ENCODE measurements at regions not wholly inside any gene's neighbourhood (a gene's known extent, or its start where the extent isn't known, plus 50 kb on each side); places are given as distances from the start of the nearest gene placed in this dataset.

- intact Hi-C loops (cut with DNase I) = no loop called here
- no peak for DNase-seq
- H3K4me3 ChIP-seq (replicated peaks in 1 of 3) = no peak overlapping the region
- no peaks in the 10 kb centered on the region for H3K4me1 ChIP-seq
- no peak overlapping the region for H3K27ac ChIP-seq
- no peaks in the 10 kb centered on the region for H3K36me3 ChIP-seq
- no peak for TF ChIP-seq POLR2A (IDR thresholded peaks at IDR 0.05)
- no peak for TF ChIP-seq CTCF (IDR thresholded peaks at IDR 0.05)
- no peaks in the 10 kb centered on the region for H3K9me3 ChIP-seq
- H3K27me3 ChIP-seq = no peaks in the 10 kb centered on the region
Observed at GRCh38 chr18:4549164-4549872, 94.2 kb upstream of the DLGAP1 start.

- no peak for DNase-seq
- Histone ChIP-seq H3K27ac (no peak overlapping the region), H3K36me3 (no peaks in the 10 kb centered on the region), H3K27me3 (no peaks in the 10 kb centered on the region), H3K4me3 (replicated peaks in 1 of 3) (no peak overlapping the region), H3K9me3 (no peaks in the 10 kb centered on the region), H3K4me1 (no peaks in the 10 kb centered on the region)
- TF ChIP-seq CTCF (IDR thresholded peaks at IDR 0.05) (no peak), POLR2A (IDR thresholded peaks at IDR 0.05) (no peak)
- WGBS, 2 donors = 77 to 84% methylated on average over 6 of the region's 6 CpGs
- intact Hi-C loops (cut with DNase I) = no loop called here
Observed at GRCh38 chr18:4547126-4547525, 92.0 kb upstream of the DLGAP1 start.

- intact Hi-C loops (cut with DNase I) = no loop called here
- Histone ChIP-seq H3K4me3 (replicated peaks in 1 of 3) (no peak overlapping the region), H3K4me1 (no peaks in the 10 kb centered on the region), H3K36me3 (no peaks in the 10 kb centered on the region), H3K27ac (no peak overlapping the region), H3K9me3 (no peaks in the 10 kb centered on the region), H3K27me3 (no peaks in the 10 kb centered on the region)
- 86 to 88% methylated on average over 6 of the region's 6 CpGs for WGBS, 2 donors
- no peak for DNase-seq
- TF ChIP-seq CTCF (IDR thresholded peaks at IDR 0.05) (no peak), POLR2A (IDR thresholded peaks at IDR 0.05) (no peak)
Observed at GRCh38 chr18:4544142-4544541, 89.0 kb upstream of the DLGAP1 start.

GRCh38 chr18:4543711-4544110 lies 88.6 kb upstream of the DLGAP1 start:
- TF ChIP-seq POLR2A (IDR thresholded peaks at IDR 0.05) (no peak), CTCF (IDR thresholded peaks at IDR 0.05) (no peak)
- Histone ChIP-seq H3K4me3 (replicated peaks in 1 of 3) (no peak overlapping the region), H3K27me3 (no peaks in the 10 kb centered on the region), H3K4me1 (no peaks in the 10 kb centered on the region), H3K27ac (no peak overlapping the region), H3K36me3 (no peaks in the 10 kb centered on the region), H3K9me3 (no peaks in the 10 kb centered on the region)
- no peak for DNase-seq
- intact Hi-C loops (cut with DNase I) = no loop called here

GRCh38 chr18:4541588-4541987 lies 86.5 kb upstream of the DLGAP1 start:
- WGBS, 2 donors = 85 to 90% methylated on average over 3 of the region's 3 CpGs
- intact Hi-C loops (cut with DNase I) = no loop called here
- Histone ChIP-seq H3K36me3 (no peaks in the 10 kb centered on the region), H3K9me3 (no peaks in the 10 kb centered on the region), H3K4me3 (replicated peaks in 1 of 3) (no peak overlapping the region), H3K27me3 (no peaks in the 10 kb centered on the region), H3K27ac (no peak overlapping the region), H3K4me1 (no peaks in the 10 kb centered on the region)
- TF ChIP-seq CTCF (IDR thresholded peaks at IDR 0.05) (no peak), POLR2A (IDR thresholded peaks at IDR 0.05) (no peak)
- no peak for DNase-seq
